ENCODE measurements at regions not wholly inside any gene's neighbourhood (a gene's known extent, or its start where the extent isn't known, plus 50 kb on each side); places are given as distances from the start of the nearest gene placed in this dataset.
A peak's percentile ranks its signal among the peaks of the same experiment; 100 is the strongest.

DNA sequence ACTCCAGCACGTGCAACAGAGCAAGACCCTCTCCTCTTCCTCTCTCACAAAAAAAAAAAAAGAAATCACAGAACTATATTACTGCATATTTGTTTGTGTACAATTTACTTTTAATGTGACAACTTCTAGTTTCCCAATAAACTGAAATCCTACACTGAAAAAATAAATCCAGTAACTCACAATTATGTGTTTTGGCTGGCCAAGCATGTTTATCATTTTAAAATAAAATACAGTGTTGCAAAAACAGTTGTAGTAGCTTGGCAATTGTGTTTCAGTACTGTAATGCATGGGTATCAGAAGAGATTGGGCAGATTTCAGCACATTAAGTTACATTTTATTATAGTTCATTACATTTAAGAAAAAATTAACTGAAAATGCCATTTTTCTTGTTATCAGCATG lies 344.9 kb downstream of the ETS1 start:
- H3K4me1 ChIP-seq (ENCODE audit: control insufficient read depth, low read length), result peaks cover 11% of the 10 kb centered on the region
- no peaks in the 10 kb centered on the region for H3K27me3 ChIP-seq (ENCODE audit: control insufficient read depth, low read length)
- no peaks in the 10 kb centered on the region for H3K9me3 ChIP-seq (ENCODE audit: control insufficient read depth, insufficient read depth, low read length)
- H4K20me1 ChIP-seq (ENCODE audit: control insufficient read depth, insufficient read depth, low read depth, low read length), result no peaks in the 10 kb centered on the region
- H3K36me3 ChIP-seq (ENCODE audit: control insufficient read depth, low read length), result no peaks in the 10 kb centered on the region
- no peak overlapping the region for H3K4me2 ChIP-seq (ENCODE audit: low read length)
- no peak overlapping the region for H3K27ac ChIP-seq (ENCODE audit: low read depth, low read length)
- TF ChIP-seq EZH2phosphoT487 (IDR thresholded peaks at IDR 0.05; ENCODE audit: borderline replicate concordance, low read length), result no peak
- TF ChIP-seq, protein P1, sequence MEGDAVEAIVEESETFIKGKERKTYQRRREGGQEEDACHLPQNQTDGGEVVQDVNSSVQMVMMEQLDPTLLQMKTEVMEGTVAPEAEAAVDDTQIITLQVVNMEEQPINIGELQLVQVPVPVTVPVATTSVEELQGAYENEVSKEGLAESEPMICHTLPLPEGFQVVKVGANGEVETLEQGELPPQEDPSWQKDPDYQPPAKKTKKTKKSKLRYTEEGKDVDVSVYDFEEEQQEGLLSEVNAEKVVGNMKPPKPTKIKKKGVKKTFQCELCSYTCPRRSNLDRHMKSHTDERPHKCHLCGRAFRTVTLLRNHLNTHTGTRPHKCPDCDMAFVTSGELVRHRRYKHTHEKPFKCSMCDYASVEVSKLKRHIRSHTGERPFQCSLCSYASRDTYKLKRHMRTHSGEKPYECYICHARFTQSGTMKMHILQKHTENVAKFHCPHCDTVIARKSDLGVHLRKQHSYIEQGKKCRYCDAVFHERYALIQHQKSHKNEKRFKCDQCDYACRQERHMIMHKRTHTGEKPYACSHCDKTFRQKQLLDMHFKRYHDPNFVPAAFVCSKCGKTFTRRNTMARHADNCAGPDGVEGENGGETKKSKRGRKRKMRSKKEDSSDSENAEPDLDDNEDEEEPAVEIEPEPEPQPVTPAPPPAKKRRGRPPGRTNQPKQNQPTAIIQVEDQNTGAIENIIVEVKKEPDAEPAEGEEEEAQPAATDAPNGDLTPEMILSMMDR (IDR thresholded peaks at IDR 0.05; ENCODE audit: low read depth, low read length, poor library complexity, severe bottlenecking), result no peak
- H3F3A ChIP-seq (ENCODE audit: control insufficient read depth, insufficient read depth), result no peaks in the 10 kb centered on the region
- H3K79me2 ChIP-seq (ENCODE audit: control insufficient read depth, low read length), result no peaks in the 10 kb centered on the region
- H3K4me3 ChIP-seq (ENCODE audit: low read length), result no peak overlapping the region
- no peaks in the 10 kb centered on the region for H3K9me2 ChIP-seq (replicated peaks; ENCODE audit: control insufficient read depth, low read length)

DNA sequence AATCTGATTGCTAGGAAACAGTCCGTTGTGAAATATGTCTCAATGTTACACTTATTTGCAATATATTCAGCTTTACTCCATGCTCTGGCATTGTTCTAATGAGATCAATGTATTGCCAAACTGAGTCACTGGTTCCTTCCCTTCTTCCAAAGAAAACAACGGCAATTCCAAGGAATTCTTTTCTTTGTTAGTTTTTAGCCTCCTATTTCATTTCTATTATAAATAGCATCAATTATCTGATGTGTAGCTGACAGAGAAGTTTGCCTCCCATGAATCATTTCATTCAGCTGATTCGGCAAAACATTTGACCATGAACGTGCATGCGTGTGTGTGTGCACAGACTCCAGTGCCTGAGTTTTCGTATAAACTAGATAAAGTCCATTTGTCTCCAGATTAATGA lies 346.8 kb downstream of the ETS1 start:
- Histone ChIP-seq H3K27ac (ENCODE audit: low read depth, low read length) (no peak overlapping the region), H3K4me3 (ENCODE audit: low read length) (no peak overlapping the region), H3K79me2 (ENCODE audit: control insufficient read depth, low read length) (no peaks in the 10 kb centered on the region)

DNA sequence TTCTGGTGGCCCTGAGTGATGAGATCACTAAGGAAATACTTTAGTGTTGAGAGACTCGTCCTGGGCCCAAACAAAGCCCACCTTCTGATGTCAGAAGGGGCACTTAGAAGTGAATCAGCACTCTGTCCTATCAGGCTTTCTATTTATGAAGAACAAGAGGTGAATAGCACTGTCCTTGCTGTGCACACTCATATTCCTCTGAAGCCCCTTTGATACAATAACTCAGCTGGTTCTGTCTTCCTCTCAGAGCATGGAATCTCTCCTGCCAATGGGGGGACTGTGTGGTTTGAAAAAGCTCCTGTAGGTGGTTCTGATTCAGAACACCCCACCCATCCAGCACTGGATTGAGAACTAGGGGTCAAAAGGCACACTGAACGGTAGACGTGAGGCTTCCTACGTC lies 348.1 kb downstream of the ETS1 start:
- no peaks in the 10 kb centered on the region for H3F3A ChIP-seq (ENCODE audit: control insufficient read depth, insufficient read depth)
- H3K27ac ChIP-seq (ENCODE audit: low read depth, low read length), result no peak overlapping the region

More for the DNA sequence above, 346.8 kb downstream of the ETS1 start:
- Histone ChIP-seq H3K36me3 (ENCODE audit: control insufficient read depth, low read length) (no peaks in the 10 kb centered on the region), H3K27me3 (ENCODE audit: control insufficient read depth, low read length) (no peaks in the 10 kb centered on the region), H3K4me2 (ENCODE audit: low read length) (no peak overlapping the region), H3K9me3 (ENCODE audit: control insufficient read depth, insufficient read depth, low read length) (no peaks in the 10 kb centered on the region), H3K4me1 (ENCODE audit: control insufficient read depth, low read length) (peaks cover 11% of the 10 kb centered on the region), H3K9me2 (replicated peaks; ENCODE audit: control insufficient read depth, low read length) (no peaks in the 10 kb centered on the region), H4K20me1 (ENCODE audit: control insufficient read depth, insufficient read depth, low read depth, low read length) (no peaks in the 10 kb centered on the region), H3F3A (ENCODE audit: control insufficient read depth, insufficient read depth) (no peaks in the 10 kb centered on the region)
- TF ChIP-seq, protein P1 (IDR thresholded peaks at IDR 0.05; ENCODE audit: low read depth, low read length, poor library complexity, severe bottlenecking), result no peak

More for the DNA sequence above, 348.1 kb downstream of the ETS1 start:
- Histone ChIP-seq H3K27me3 (ENCODE audit: control insufficient read depth, low read length) (no peaks in the 10 kb centered on the region), H3K4me1 (ENCODE audit: control insufficient read depth, low read length) (peaks cover 11% of the 10 kb centered on the region), H3K9me3 (ENCODE audit: control insufficient read depth, insufficient read depth, low read length) (no peaks in the 10 kb centered on the region), H3K36me3 (ENCODE audit: control insufficient read depth, low read length) (no peaks in the 10 kb centered on the region), H4K20me1 (ENCODE audit: control insufficient read depth, insufficient read depth, low read depth, low read length) (no peaks in the 10 kb centered on the region), H3K9me2 (replicated peaks; ENCODE audit: control insufficient read depth, low read length) (no peaks in the 10 kb centered on the region), H3K4me2 (ENCODE audit: low read length) (peak overlapping the region; percentile 44), H3K4me3 (ENCODE audit: low read length) (peak overlapping the region; percentile 5; the same call in 1 of the 2 replicates), H3K79me2 (ENCODE audit: control insufficient read depth, low read length) (no peaks in the 10 kb centered on the region)
- TF ChIP-seq EZH2phosphoT487 (IDR thresholded peaks at IDR 0.05; ENCODE audit: borderline replicate concordance, low read length), result no peak
- TF ChIP-seq, protein P1 (IDR thresholded peaks at IDR 0.05; ENCODE audit: low read depth, low read length, poor library complexity, severe bottlenecking), result no peak

All from DOHH2 (cell line).